Ovary (tissue), 3 donors: ENCODE measurements at regions not wholly inside any gene's neighbourhood (a gene's known extent, or its start where the extent isn't known, plus 50 kb on each side); places are given as distances from the start of the nearest gene placed in this dataset.

Experiments used
- EP300 ChIP-seq: sonication (generic); formaldehyde crosslinking; IDR thresholded peaks from one replicate; pipeline ENCODE4 v1.6.1; 2017; ENCODE audit warnings: antibody characterized with exemption
- POLR2A ChIP-seq: fragments of 450-650 bp; IDR thresholded peaks from one replicate; pipeline ENCODE4 v1.6.1; 2017; ENCODE audit warnings: antibody characterized with exemption, mild to moderate bottlenecking, moderate library complexity
- TF ChIP-seq, protein P1 (sequence below), 3 donors: fragments of 450-650 bp in 2 of 3; fragments of 200-600 bp in 1 of 3; IDR thresholded peaks; one replicate each; pipeline versions ENCODE4 v1.5.1 to v1.8.0; 2016 to 2022; ENCODE audit warnings: antibody characterized with exemption in 3 of 3, mild to moderate bottlenecking in 1 of 3
- donor health status: DM: no; HTN: no; CAD: no.

DNA sequence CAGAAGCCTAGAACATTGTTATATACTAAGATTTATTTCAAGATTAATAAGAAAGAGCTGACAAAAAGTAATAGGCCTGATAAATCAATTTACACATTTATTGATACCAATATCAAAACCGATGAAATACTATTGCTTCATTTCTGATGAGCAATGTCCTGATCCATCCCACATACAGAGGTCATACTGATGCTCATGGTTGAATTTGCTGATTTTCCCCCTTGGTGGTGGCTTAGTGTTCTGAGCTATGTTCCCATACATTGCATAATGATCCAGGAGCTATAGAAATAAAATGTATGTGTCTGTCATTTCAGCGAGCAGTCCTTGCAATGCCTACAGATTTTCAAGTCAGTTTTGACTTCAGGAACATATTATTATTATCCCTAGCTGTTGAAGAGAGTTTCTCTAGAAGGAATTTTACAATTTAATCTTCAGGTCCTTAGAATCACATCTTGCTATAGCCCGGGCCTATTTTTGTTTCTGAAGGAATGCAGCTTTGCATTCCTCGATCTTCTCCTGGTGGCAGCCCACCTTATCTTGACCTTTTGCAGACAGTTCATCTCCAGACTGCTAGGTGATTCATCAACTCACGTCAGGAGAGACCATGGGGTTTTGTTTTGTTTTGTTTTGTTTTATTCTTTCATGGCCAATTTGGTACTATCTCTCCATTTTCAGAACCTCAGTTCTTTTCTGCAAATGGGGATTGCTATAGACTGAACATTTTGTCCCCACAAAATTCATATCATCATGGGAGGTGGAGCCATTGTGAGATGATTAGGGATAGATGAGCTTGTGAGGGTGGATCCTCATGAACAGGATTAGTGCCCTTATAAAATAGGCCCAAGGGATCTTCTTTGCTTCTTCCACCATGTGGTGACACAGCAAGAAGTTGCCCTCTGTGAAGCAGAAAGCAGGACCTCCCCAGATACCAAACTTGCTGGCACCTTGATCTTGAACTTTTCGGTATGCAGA is 465.6 kb upstream of the IGFBP3 start:
- TF ChIP-seq POLR2A (no peak), EP300 (no peak)
- TF ChIP-seq, protein P1, sequence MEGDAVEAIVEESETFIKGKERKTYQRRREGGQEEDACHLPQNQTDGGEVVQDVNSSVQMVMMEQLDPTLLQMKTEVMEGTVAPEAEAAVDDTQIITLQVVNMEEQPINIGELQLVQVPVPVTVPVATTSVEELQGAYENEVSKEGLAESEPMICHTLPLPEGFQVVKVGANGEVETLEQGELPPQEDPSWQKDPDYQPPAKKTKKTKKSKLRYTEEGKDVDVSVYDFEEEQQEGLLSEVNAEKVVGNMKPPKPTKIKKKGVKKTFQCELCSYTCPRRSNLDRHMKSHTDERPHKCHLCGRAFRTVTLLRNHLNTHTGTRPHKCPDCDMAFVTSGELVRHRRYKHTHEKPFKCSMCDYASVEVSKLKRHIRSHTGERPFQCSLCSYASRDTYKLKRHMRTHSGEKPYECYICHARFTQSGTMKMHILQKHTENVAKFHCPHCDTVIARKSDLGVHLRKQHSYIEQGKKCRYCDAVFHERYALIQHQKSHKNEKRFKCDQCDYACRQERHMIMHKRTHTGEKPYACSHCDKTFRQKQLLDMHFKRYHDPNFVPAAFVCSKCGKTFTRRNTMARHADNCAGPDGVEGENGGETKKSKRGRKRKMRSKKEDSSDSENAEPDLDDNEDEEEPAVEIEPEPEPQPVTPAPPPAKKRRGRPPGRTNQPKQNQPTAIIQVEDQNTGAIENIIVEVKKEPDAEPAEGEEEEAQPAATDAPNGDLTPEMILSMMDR (IDR thresholded peaks at IDR 0.05): no peak
